ENCODE measurements at regions not wholly inside any gene's neighbourhood (a gene's known extent, or its start where the extent isn't known, plus 50 kb on each side); places are given as distances from the start of the nearest gene placed in this dataset.

GRCh38 chr11:45597097-45597496, 68.3 kb downstream of the CHST1 start:
- TF ChIP-seq CTCF (IDR thresholded peaks at IDR 0.05): no peak
- 70% methylated on average over 3 of the region's 3 CpGs for WGBS (ENCODE audit: insufficient coverage)

DNA sequence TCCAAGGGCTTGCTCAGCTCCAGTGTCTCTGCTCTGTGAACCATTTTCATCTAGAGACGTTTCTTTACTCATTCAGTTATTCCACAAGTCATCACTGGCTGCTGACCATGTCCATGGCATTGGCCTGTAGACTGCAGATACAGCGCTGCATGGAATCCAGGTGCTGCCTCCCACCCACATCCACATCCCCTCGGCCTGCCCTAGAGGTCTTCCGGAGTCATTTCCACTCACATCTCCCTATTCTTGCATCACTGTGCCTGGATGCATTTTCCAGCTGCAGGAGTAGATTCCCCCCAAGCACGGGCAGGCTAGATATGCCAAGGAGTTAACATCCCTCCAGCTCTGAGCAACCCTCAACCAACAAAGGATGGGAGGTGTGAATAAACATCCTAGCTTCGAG, 68.9 kb downstream of the CHST1 start:
- Histone ChIP-seq H3K4me3 (ENCODE audit: low read length) (no peak overlapping the region), H3K27ac (ENCODE audit: low read length) (no peak overlapping the region), H3K27me3 (ENCODE audit: control insufficient read depth, insufficient read depth, low read length) (no peaks in the 10 kb centered on the region), H3K9me3 (ENCODE audit: control insufficient read depth, insufficient read depth, low read length) (no peaks in the 10 kb centered on the region), H3K36me3 (ENCODE audit: control insufficient read depth, insufficient read depth, low read length) (no peaks in the 10 kb centered on the region), H3K4me1 (ENCODE audit: control insufficient read depth, insufficient read depth, low read length) (no peaks in the 10 kb centered on the region)
- ATAC-seq: no peak
- no peaks in the 10 kb centered on the region for H3K4me1 Mint-ChIP-seq
- H3K27ac Mint-ChIP-seq: no peak overlapping the region
- intact Hi-C loops (cut with micrococcal nuclease): no loop called here
- no peak for TF ChIP-seq CTCF (IDR thresholded peaks at IDR 0.05)
- H3K36me3 Mint-ChIP-seq: no peaks in the 10 kb centered on the region
- H3K4me3 Mint-ChIP-seq: no peak overlapping the region
- H3K9me3 Mint-ChIP-seq: no peaks in the 10 kb centered on the region
- WGBS (ENCODE audit: insufficient coverage): 70% methylated on average over 5 of the region's 6 CpGs
- no peak for DNase-seq
- peaks cover 6 to 11% of the 10 kb centered on the region in 2 donors for H3K27me3 Mint-ChIP-seq (ENCODE audit: low read depth in 2 of 2)

More at GRCh38 chr11:45597097-45597496, 68.3 kb downstream of the CHST1 start:
- Mint-ChIP-seq H3K36me3 (no peaks in the 10 kb centered on the region), H3K27ac (no peak overlapping the region), H3K9me3 (no peaks in the 10 kb centered on the region), H3K4me3 (no peak overlapping the region), H3K27me3 (ENCODE audit: low read depth in 2 of 2) (peaks cover 6 to 11% of the 10 kb centered on the region in 2 donors), H3K4me1 (no peaks in the 10 kb centered on the region)
- Histone ChIP-seq H3K4me1 (ENCODE audit: control insufficient read depth, insufficient read depth, low read length) (no peaks in the 10 kb centered on the region), H3K27me3 (ENCODE audit: control insufficient read depth, insufficient read depth, low read length) (no peaks in the 10 kb centered on the region), H3K27ac (ENCODE audit: low read length) (no peak overlapping the region), H3K4me3 (ENCODE audit: low read length) (no peak overlapping the region), H3K9me3 (ENCODE audit: control insufficient read depth, insufficient read depth, low read length) (no peaks in the 10 kb centered on the region), H3K36me3 (ENCODE audit: control insufficient read depth, insufficient read depth, low read length) (no peaks in the 10 kb centered on the region)
- ATAC-seq (no peak), DNase-seq (no peak)
- intact Hi-C loops (cut with micrococcal nuclease): no loop called here

- 89% methylated on average over 4 of the region's 4 CpGs for WGBS (ENCODE audit: insufficient coverage)
- intact Hi-C loops (cut with micrococcal nuclease): no loop called here
Observed at GRCh38 chr11:45593992-45594391, 71.4 kb downstream of the CHST1 start.

More at GRCh38 chr11:45593992-45594391, 71.4 kb downstream of the CHST1 start:
- H3K36me3 Mint-ChIP-seq: no peaks in the 10 kb centered on the region
- H3K27me3 Mint-ChIP-seq (ENCODE audit: low read depth in 2 of 2): peaks cover under 1 to 6% of the 10 kb centered on the region in 2 donors
- Histone ChIP-seq H3K4me3 (ENCODE audit: low read length) (no peak overlapping the region), H3K27ac (ENCODE audit: low read length) (no peak overlapping the region), H3K27me3 (ENCODE audit: control insufficient read depth, insufficient read depth, low read length) (no peaks in the 10 kb centered on the region), H3K36me3 (ENCODE audit: control insufficient read depth, insufficient read depth, low read length) (no peaks in the 10 kb centered on the region), H3K4me1 (ENCODE audit: control insufficient read depth, insufficient read depth, low read length) (no peaks in the 10 kb centered on the region), H3K9me3 (ENCODE audit: control insufficient read depth, insufficient read depth, low read length) (no peaks in the 10 kb centered on the region)
- no peak for DNase-seq
- no peaks in the 10 kb centered on the region for H3K4me1 Mint-ChIP-seq
- no peaks in the 10 kb centered on the region for H3K9me3 Mint-ChIP-seq
- no peak overlapping the region for H3K4me3 Mint-ChIP-seq
- H3K27ac Mint-ChIP-seq: no peak overlapping the region
- no peak for TF ChIP-seq CTCF (IDR thresholded peaks at IDR 0.05)
- ATAC-seq: peak in 1 of 3 donors; percentile 14

Measured in natural killer cell (primary cell).